ENCODE measurements at regions not wholly inside any gene's neighbourhood (a gene's known extent, or its start where the extent isn't known, plus 50 kb on each side); places are given as distances from the start of the nearest gene placed in this dataset.

DNA sequence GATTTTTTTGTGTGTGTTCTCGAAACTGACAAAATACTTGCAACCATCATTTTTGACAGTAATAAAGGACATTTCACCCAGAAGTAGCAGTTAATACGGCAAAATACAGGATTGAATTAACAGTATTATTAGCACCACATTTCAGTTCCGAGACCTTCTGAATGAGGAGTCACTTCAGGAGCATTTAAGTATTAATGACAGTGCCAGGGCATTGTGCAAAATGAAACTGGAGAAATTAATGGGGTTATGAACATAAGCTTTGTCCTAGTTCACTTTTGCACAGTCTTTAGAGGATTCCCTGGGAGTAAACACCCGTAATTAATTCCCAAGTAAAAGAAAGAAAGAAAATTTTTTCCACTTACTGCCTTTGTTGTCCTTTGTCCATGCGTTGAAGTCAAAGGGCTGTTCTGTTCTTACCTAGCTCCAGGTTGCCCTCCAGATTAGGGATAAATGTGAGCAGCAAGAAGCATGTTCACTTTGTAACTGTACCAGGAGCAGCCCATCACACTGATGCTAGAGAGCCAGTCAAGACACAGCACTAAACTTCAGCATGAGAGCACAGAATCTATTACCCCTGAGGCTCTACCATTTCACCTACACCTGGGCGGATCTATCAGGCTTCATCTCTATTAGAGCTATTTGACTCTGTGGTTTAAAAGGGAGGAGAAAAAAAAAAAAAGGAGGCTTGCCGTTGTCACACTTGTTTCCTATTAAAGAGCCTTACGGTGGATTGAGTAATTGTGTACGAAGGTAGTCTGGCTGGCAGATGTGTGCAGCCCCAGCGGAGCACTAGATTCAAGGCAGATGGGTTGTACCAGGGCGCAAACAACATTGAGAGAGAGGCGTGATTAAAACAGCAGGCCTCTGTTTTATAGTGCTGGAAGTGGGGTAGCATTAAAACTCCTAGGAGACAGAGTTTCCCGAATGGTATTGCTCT lies 297.8 kb upstream of the SEMA3A start:
- intact Hi-C loops (cut with micrococcal nuclease) = no loop called here
- CTCF ChIA-PET = no interaction called here
- Mint-ChIP-seq H3K9me3 (no peaks in the 10 kb centered on the region), H3K4me1 (no peaks in the 10 kb centered on the region), H3K27me3 (peaks cover 0 to 4% (median 0%) of the 10 kb centered on the region in 5 donors), H3K36me3 (no peaks in the 10 kb centered on the region), H3K4me3 (no peak overlapping the region), H3K27ac (no peak overlapping the region)
- Histone ChIP-seq H3K27me3 (ENCODE audit: control insufficient read depth in 2 of 2, insufficient read depth in 2 of 2, low read length in 2 of 2) (no peaks in the 10 kb centered on the region), H3K9me3 (ENCODE audit: control insufficient read depth in 2 of 3, low read length in 3 of 3) (no peaks in the 10 kb centered on the region), H3K27ac (ENCODE audit: low read depth, low read length) (no peak overlapping the region), H3K4me3 (ENCODE audit: low read length) (no peak overlapping the region), H3K36me3 (ENCODE audit: control insufficient read depth in 2 of 3, insufficient read depth in 3 of 3, low read length in 3 of 3) (no peaks in the 10 kb centered on the region), H3K4me1 (ENCODE audit: control insufficient read depth in 2 of 2, insufficient read depth in 2 of 2, low read length in 2 of 2) (no peaks in the 10 kb centered on the region)
- ATAC-seq (no peak), DNase-seq (no peak)
- POLR2A ChIA-PET = no interaction called here

DNA sequence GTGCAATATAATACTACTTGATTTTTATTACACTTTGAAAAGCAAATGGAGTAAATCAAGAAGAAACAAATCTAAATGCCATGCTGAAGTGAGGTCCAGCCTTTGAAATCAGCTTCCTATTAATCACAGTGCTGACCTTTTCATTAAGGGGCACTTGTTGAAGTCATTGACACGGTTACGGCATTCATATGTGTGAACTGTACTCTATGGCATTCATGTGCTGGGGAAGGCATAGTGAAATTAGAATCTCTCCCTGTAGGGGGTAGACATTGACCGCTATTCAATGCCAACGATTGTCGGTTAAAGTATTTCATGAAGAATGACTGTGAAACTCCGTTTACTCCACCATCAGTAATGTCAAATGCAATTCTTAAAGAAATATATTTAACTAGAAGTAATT lies 296.1 kb upstream of the SEMA3A start:
- POLR2A ChIA-PET = no interaction called here
- DNase-seq (no peak), ATAC-seq (no peak)
- H3K4me1 Mint-ChIP-seq = no peaks in the 10 kb centered on the region
- H3K27ac ChIP-seq (ENCODE audit: low read depth, low read length) = no peak overlapping the region
- H3K27ac Mint-ChIP-seq = no peak overlapping the region
- no peaks in the 10 kb centered on the region for H3K9me3 Mint-ChIP-seq
- CTCF ChIA-PET = no interaction called here
- no peaks in the 10 kb centered on the region for H3K9me3 ChIP-seq (ENCODE audit: control insufficient read depth in 2 of 3, low read length in 3 of 3)
- H3K36me3 ChIP-seq (ENCODE audit: control insufficient read depth in 2 of 3, insufficient read depth in 3 of 3, low read length in 3 of 3) = no peaks in the 10 kb centered on the region
- H3K4me1 ChIP-seq (ENCODE audit: control insufficient read depth in 2 of 2, insufficient read depth in 2 of 2, low read length in 2 of 2) = no peaks in the 10 kb centered on the region
- no peak overlapping the region for H3K4me3 Mint-ChIP-seq
- intact Hi-C loops (cut with micrococcal nuclease) = no loop called here
- H3K36me3 Mint-ChIP-seq = no peaks in the 10 kb centered on the region
- H3K27me3 Mint-ChIP-seq = peaks cover 0 to 4% (median 0%) of the 10 kb centered on the region in 5 donors
- H3K4me3 ChIP-seq (ENCODE audit: low read length) = no peak overlapping the region
- no peaks in the 10 kb centered on the region for H3K27me3 ChIP-seq (ENCODE audit: control insufficient read depth in 2 of 2, insufficient read depth in 2 of 2, low read length in 2 of 2)

DNA sequence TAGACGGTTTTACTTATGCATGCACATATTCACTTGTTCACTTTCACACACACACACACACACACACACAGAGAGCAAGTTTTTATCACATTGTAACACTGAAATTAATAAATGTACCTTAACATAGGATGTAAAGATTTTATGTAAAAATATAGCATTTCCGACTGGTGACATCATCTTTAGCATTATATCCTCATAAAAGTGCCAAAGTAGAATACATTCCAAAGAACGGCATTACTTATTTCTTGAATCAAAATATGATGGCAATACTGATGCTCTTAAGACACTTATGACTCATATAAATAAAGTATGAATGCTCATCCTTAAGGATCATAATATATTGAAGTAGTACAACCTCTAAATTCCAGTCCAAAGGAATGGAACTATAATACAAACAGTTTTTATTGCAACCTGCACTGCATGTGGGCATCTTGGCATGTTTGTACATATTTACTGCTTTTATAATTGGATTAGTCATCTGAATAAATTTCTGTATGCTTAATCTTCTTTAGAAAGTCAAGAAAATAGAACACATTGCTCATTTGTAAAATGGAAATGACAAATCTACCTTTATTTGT lies 290.0 kb upstream of the SEMA3A start:
- no peaks in the 10 kb centered on the region for H3K36me3 ChIP-seq (ENCODE audit: control insufficient read depth in 2 of 3, insufficient read depth in 3 of 3, low read length in 3 of 3)
- no peaks in the 10 kb centered on the region for H3K36me3 Mint-ChIP-seq
- no peaks in the 10 kb centered on the region for H3K27me3 ChIP-seq (ENCODE audit: control insufficient read depth in 2 of 2, insufficient read depth in 2 of 2, low read length in 2 of 2)
- no peaks in the 10 kb centered on the region for H3K9me3 Mint-ChIP-seq
- DNase-seq (no peak), ATAC-seq (no peak)
- H3K4me1 Mint-ChIP-seq = no peaks in the 10 kb centered on the region
- H3K4me3 ChIP-seq (ENCODE audit: low read length) = no peak overlapping the region
- no peak overlapping the region for H3K27ac ChIP-seq (ENCODE audit: low read depth, low read length)
- H3K27me3 Mint-ChIP-seq = no peaks in the 10 kb centered on the region
- POLR2A ChIA-PET = no interaction called here
- CTCF ChIA-PET = no interaction called here
- intact Hi-C loops (cut with micrococcal nuclease) = no loop called here
- H3K9me3 ChIP-seq (ENCODE audit: control insufficient read depth in 2 of 3, low read length in 3 of 3) = no peaks in the 10 kb centered on the region
- H3K27ac Mint-ChIP-seq = no peak overlapping the region
- no peak overlapping the region for H3K4me3 Mint-ChIP-seq
- H3K4me1 ChIP-seq (ENCODE audit: control insufficient read depth in 2 of 2, insufficient read depth in 2 of 2, low read length in 2 of 2) = no peaks in the 10 kb centered on the region

DNA sequence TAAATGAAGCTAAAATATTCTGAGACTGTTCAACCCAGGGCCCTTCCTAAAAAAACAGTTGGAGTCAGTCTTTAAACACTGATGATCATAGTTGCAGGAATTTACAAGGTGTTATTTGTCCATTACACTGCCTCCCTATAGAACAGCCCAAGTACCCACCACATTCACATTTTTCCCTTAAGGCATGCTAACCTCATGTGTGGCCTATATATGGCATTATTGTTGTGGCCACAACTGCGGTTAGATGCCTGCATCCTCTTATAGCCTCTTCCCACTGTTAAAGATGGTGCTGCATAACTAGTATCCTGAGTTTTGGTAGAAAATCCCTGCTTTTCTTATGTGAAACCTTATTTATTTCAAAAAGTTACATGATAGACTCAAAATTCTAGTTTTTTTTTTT lies 287.9 kb upstream of the SEMA3A start:
- Mint-ChIP-seq H3K4me3 (no peak overlapping the region), H3K9me3 (no peaks in the 10 kb centered on the region), H3K36me3 (no peaks in the 10 kb centered on the region), H3K27ac (no peak overlapping the region), H3K4me1 (no peaks in the 10 kb centered on the region), H3K27me3 (no peaks in the 10 kb centered on the region)
- Histone ChIP-seq H3K27me3 (ENCODE audit: control insufficient read depth in 2 of 2, insufficient read depth in 2 of 2, low read length in 2 of 2) (no peaks in the 10 kb centered on the region), H3K4me1 (ENCODE audit: control insufficient read depth in 2 of 2, insufficient read depth in 2 of 2, low read length in 2 of 2) (no peaks in the 10 kb centered on the region), H3K4me3 (ENCODE audit: low read length) (no peak overlapping the region), H3K36me3 (ENCODE audit: control insufficient read depth in 2 of 3, insufficient read depth in 3 of 3, low read length in 3 of 3) (no peaks in the 10 kb centered on the region), H3K27ac (ENCODE audit: low read depth, low read length) (no peak overlapping the region), H3K9me3 (ENCODE audit: control insufficient read depth in 2 of 3, low read length in 3 of 3) (no peaks in the 10 kb centered on the region)
- ATAC-seq (no peak), DNase-seq (no peak)
- CTCF ChIA-PET = interaction anchor here (0.6 kb wide), 1 partner anchor 144 kb away, joined by 3 read pairs; no protein-coding TSS in a partner anchor
- POLR2A ChIA-PET = no interaction called here
- intact Hi-C loops (cut with micrococcal nuclease) = no loop called here

DNA sequence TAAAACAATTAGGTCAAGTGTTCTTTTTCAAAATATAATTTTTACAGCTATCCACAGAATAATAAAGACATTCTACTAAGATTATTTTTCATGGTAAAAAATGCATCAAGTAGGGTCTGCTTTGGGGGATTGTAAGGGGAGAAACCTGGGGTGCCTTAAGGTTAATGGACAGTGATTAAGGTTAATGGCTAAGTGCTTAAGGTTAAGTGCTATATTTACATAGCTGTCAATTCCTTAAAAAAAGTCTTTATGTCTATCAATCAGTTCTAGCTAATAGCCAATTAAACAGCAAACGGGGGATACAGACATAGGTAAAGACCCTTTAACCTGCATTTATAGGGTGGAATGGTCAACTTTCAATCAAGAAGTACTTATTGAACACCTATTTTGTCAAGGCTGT lies 284.5 kb upstream of the SEMA3A start:
- Histone ChIP-seq H3K9me3 (ENCODE audit: control insufficient read depth in 2 of 3, low read length in 3 of 3) (no peaks in the 10 kb centered on the region), H3K4me3 (ENCODE audit: low read length) (no peak overlapping the region), H3K36me3 (ENCODE audit: control insufficient read depth in 2 of 3, insufficient read depth in 3 of 3, low read length in 3 of 3) (no peaks in the 10 kb centered on the region), H3K4me1 (ENCODE audit: control insufficient read depth in 2 of 2, insufficient read depth in 2 of 2, low read length in 2 of 2) (no peaks in the 10 kb centered on the region), H3K27me3 (ENCODE audit: control insufficient read depth in 2 of 2, insufficient read depth in 2 of 2, low read length in 2 of 2) (no peaks in the 10 kb centered on the region), H3K27ac (ENCODE audit: low read depth, low read length) (no peak overlapping the region)
- no peak for ATAC-seq
- ChIA-PET CTCF (no interaction called here), POLR2A (no interaction called here)
- Mint-ChIP-seq H3K9me3 (no peaks in the 10 kb centered on the region), H3K4me3 (no peak overlapping the region), H3K27me3 (peaks cover 0 to 14% (median 0%) of the 10 kb centered on the region in 5 donors), H3K36me3 (no peaks in the 10 kb centered on the region), H3K4me1 (no peaks in the 10 kb centered on the region), H3K27ac (no peak overlapping the region)
- DNase-seq = no peak
- intact Hi-C loops (cut with micrococcal nuclease) = no loop called here

DNA sequence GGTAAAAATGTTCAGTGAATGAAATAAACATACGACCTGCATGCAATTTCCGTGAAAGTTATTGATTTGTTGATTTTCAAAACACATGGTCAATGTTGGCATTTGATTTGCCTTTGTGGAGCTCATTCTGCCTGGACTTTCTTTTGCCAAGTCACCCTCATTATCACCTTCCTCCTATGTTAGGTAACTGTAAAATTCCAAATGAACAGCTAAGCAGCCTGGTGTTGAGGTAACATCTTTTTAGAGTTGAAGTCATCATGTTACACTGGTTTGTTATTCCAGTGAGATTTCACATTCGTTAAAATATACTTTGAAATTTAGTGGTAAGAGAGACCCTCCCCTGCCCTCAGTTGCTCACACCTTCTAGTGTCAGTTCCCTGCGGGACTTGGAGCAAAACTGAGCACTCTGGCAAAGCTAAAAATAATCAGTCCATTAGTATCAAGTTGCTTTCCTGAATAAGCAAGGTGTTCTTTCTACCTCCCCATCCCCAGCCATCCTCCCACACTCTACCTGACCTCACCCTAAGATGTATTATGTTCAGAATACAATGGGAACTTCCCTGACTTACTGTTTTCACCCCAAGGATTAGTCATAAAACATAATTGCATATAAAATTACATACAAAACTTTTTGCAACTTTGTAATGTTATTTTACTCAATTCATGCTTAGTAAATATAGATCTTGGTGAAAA lies 283.3 kb upstream of the SEMA3A start:
- intact Hi-C loops (cut with micrococcal nuclease) = no loop called here
- ATAC-seq (no peak), DNase-seq (no peak)
- Histone ChIP-seq H3K36me3 (ENCODE audit: control insufficient read depth in 2 of 3, insufficient read depth in 3 of 3, low read length in 3 of 3) (no peaks in the 10 kb centered on the region), H3K4me3 (ENCODE audit: low read length) (no peak overlapping the region), H3K27ac (ENCODE audit: low read depth, low read length) (no peak overlapping the region), H3K4me1 (ENCODE audit: control insufficient read depth in 2 of 2, insufficient read depth in 2 of 2, low read length in 2 of 2) (no peaks in the 10 kb centered on the region), H3K27me3 (ENCODE audit: control insufficient read depth in 2 of 2, insufficient read depth in 2 of 2, low read length in 2 of 2) (no peaks in the 10 kb centered on the region), H3K9me3 (ENCODE audit: control insufficient read depth in 2 of 3, low read length in 3 of 3) (no peaks in the 10 kb centered on the region)
- no peaks in the 10 kb centered on the region for H3K36me3 Mint-ChIP-seq
- H3K27ac Mint-ChIP-seq = no peak overlapping the region
- H3K4me3 Mint-ChIP-seq = no peak overlapping the region
- ChIA-PET CTCF (no interaction called here), POLR2A (no interaction called here)
- no peaks in the 10 kb centered on the region for H3K4me1 Mint-ChIP-seq
- H3K9me3 Mint-ChIP-seq = no peaks in the 10 kb centered on the region
- peaks cover 0 to 14% (median 0%) of the 10 kb centered on the region in 5 donors for H3K27me3 Mint-ChIP-seq

Data from naive thymus-derived CD4-positive, alpha-beta T cell (primary cell).